H1 (cell line): ENCODE measurements at regions not wholly inside any gene's neighbourhood (a gene's known extent, or its start where the extent isn't known, plus 50 kb on each side); places are given as distances from the start of the nearest gene placed in this dataset.

ENCODE experiments used
- CTCF ChIA-PET: fragments of 300-600 bp; sonication (Branson Sonifier 250); formaldehyde crosslinking; loops from one replicate; lab custom pipeline; 2021; ENCODE audit not compliant: partially characterized antibody; lab: Charles Lee
- POLR2A ChIA-PET: fragments of 300-600 bp; sonication (Branson Sonifier 250); formaldehyde crosslinking; loops from one replicate; lab custom pipeline; 2021; ENCODE audit warnings: inconsistent platforms; ENCODE audit not compliant: partially characterized antibody; lab: Charles Lee
- DNase-seq, 2 experiments: peaks; one replicate each; pipeline versions ENCODE4 v3.0.0 to v3.0.0-alpha.2; 2010 to 2022; ENCODE audit warnings: low spot score in 2 of 2, low read depth in 1 of 2, mixed read lengths in 1 of 2
- FAIRE-seq: peaks from 2 replicates; lab custom pipeline; 2011; peaks lifted over from hg19 to GRCh38; lab: Jason Lieb, UNC
- H2AFZ ChIP-seq: 2 replicates; pipeline ENCODE4 v1.8.1; 2012; ENCODE audit warnings: low read length, inconsistent platforms
- H2AK5ac ChIP-seq: 2 replicates; pipeline ENCODE4 v1.6.1; 2013; ENCODE audit warnings: low read depth, low read length
- H2BK120ac ChIP-seq: replicated peaks from 2 replicates; pipeline ENCODE3; 2013; ENCODE audit warnings: low read depth, low read length, inconsistent platforms
- H2BK12ac ChIP-seq: 2 replicates; pipeline ENCODE4 v1.6.1; 2013; ENCODE audit warnings: low read depth, low read length
- H2BK15ac ChIP-seq: 2 replicates; pipeline ENCODE4 v1.6.1; 2013; ENCODE audit warnings: low read length
- H2BK20ac ChIP-seq: 2 replicates; pipeline ENCODE4 v1.6.1; 2013; ENCODE audit warnings: low read length
- H2BK5ac ChIP-seq: 2 replicates; pipeline ENCODE4 v1.6.1; 2013; ENCODE audit warnings: low read depth, low read length
- H3K14ac ChIP-seq: 2 replicates; pipeline ENCODE4 v1.6.1; 2013; ENCODE audit warnings: inconsistent platforms; ENCODE audit not compliant: insufficient read length
- H3K18ac ChIP-seq: 2 replicates; pipeline ENCODE4 v1.6.1; 2013; ENCODE audit warnings: low read length; ENCODE audit errors: extremely low read depth
- H3K23ac ChIP-seq: 2 replicates; pipeline ENCODE4 v1.6.1; 2013; ENCODE audit warnings: inconsistent platforms; ENCODE audit not compliant: insufficient read length
- H3K23me2 ChIP-seq: 2 replicates; pipeline ENCODE4 v1.6.1; 2013; ENCODE audit warnings: low read depth, low read length
- H3K27ac ChIP-seq: 2 replicates; pipeline ENCODE4 v1.6.1; 2011; ENCODE audit warnings: low read depth, low read length, inconsistent platforms
- H3K27me3 ChIP-seq, 4 experiments: replicated peaks in 1 of 4; 1 replicate in 1 of 4; 2 replicates in 3 of 4; pipeline versions ENCODE4 v1.6.1 to v1.8.1; 2011 to 2013; ENCODE audit warnings: low read length in 3 of 4, mild to moderate bottlenecking in 3 of 4, inconsistent platforms in 2 of 4, mixed read lengths in 2 of 4, moderate library complexity in 1 of 4; ENCODE audit not compliant: control insufficient read depth in 3 of 4, insufficient read depth in 3 of 4; ENCODE audit errors: extremely low read depth in 1 of 4
- H3K36me3 ChIP-seq, 4 experiments: 2 replicates each; pipeline versions ENCODE4 v1.6.1 to v1.8.1; 2011 to 2013; ENCODE audit warnings: mild to moderate bottlenecking in 4 of 4, low read length in 3 of 4, moderate library complexity in 2 of 4, control low read depth in 1 of 4, inconsistent platforms in 1 of 4; ENCODE audit not compliant: insufficient read depth in 4 of 4, control insufficient read depth in 2 of 4
- H3K4ac ChIP-seq: replicated peaks from 2 replicates; pipeline ENCODE3; 2013; ENCODE audit warnings: low read length, low read depth, mixed read lengths, inconsistent platforms; ENCODE audit not compliant: insufficient read length
- H3K4me1 ChIP-seq, 4 experiments: replicated peaks in 1 of 4; 1 replicate in 1 of 4; 2 replicates in 3 of 4; pipeline versions ENCODE4 v1.6.1 to v1.8.1; 2011 to 2013; ENCODE audit warnings: low read length in 3 of 4, inconsistent platforms in 2 of 4, mixed read lengths in 1 of 4; ENCODE audit not compliant: insufficient read depth in 4 of 4, control insufficient read depth in 3 of 4
- H3K4me2 ChIP-seq, 2 experiments: 2 replicates each; pipeline versions ENCODE4 v1.6.1 to v1.8.1; 2011 to 2013; ENCODE audit warnings: low read depth in 2 of 2, low read length in 2 of 2, control low read depth in 1 of 2, inconsistent platforms in 1 of 2, mild to moderate bottlenecking in 1 of 2; ENCODE audit not compliant: insufficient read depth in 1 of 2
- H3K4me3 ChIP-seq, 4 experiments: fragments of 200-600, 300-600 bp in 1 of 4; sonication (generic), shearing (Covaris generic), sonication (Bioruptor Twin) in 1 of 4; 2 replicates each; pipeline versions ENCODE4 v1.5.1 to v1.8.1; 2011 to 2016; ENCODE audit warnings: low read length in 4 of 4, low read depth in 3 of 4, control low read depth in 2 of 4, inconsistent platforms in 2 of 4, mild to moderate bottlenecking in 2 of 4, mixed read lengths in 1 of 4, moderate library complexity in 1 of 4; ENCODE audit not compliant: insufficient read depth in 2 of 4; ENCODE audit errors: extremely low read depth in 1 of 4
- H3K56ac ChIP-seq: replicated peaks from 2 replicates; pipeline ENCODE3; 2013; ENCODE audit warnings: low read depth, mild to moderate bottlenecking, mixed read lengths, low read length, inconsistent platforms; ENCODE audit not compliant: insufficient read length
- H3K79me1 ChIP-seq: 2 replicates; pipeline ENCODE4 v1.6.1; 2013; ENCODE audit warnings: low read depth, low read length, control low read depth
- H3K79me2 ChIP-seq, 2 experiments: 2 replicates each; pipeline versions ENCODE4 v1.6.1 to v1.8.1; 2012 to 2013; ENCODE audit warnings: low read length in 2 of 2, mild to moderate bottlenecking in 2 of 2, inconsistent platforms in 1 of 2; ENCODE audit not compliant: insufficient read depth in 2 of 2, control insufficient read depth in 1 of 2
- H3K9ac ChIP-seq, 4 experiments: replicated peaks in 1 of 4; 1 replicate in 1 of 4; 2 replicates in 3 of 4; pipeline versions ENCODE4 v1.6.1 to v1.8.1; 2011 to 2013; ENCODE audit warnings: low read depth in 3 of 4, low read length in 3 of 4, control low read depth in 2 of 4, mild to moderate bottlenecking in 2 of 4, moderate library complexity in 2 of 4, inconsistent platforms in 1 of 4; ENCODE audit errors: extremely low read depth in 1 of 4
- H3K9me3 ChIP-seq, 2 experiments: 2 replicates each; pipeline versions ENCODE4 v1.6.1 to v1.8.1; 2012 to 2013; ENCODE audit warnings: mild to moderate bottlenecking in 2 of 2, moderate library complexity in 2 of 2, control low read depth in 1 of 2, inconsistent platforms in 1 of 2, low read depth in 1 of 2, low read length in 1 of 2, mixed read lengths in 1 of 2; ENCODE audit not compliant: insufficient read depth in 2 of 2
- H4K20me1 ChIP-seq, 2 experiments: replicated peaks in 1 of 2; 2 replicates each; pipeline versions ENCODE3 to v1.8.1; 2011 to 2013; ENCODE audit warnings: inconsistent platforms in 2 of 2, low read length in 2 of 2, mild to moderate bottlenecking in 1 of 2; ENCODE audit not compliant: insufficient read depth in 2 of 2, control insufficient read depth in 1 of 2
- H4K5ac ChIP-seq: 2 replicates; pipeline ENCODE4 v1.6.1; 2013; ENCODE audit warnings: low read length, low read depth, mixed read lengths, inconsistent platforms; ENCODE audit not compliant: insufficient read length
- H4K8ac ChIP-seq: 2 replicates; pipeline ENCODE4 v1.8.0; 2013; ENCODE audit warnings: mild to moderate bottlenecking, moderate library complexity, low read length, inconsistent platforms; ENCODE audit not compliant: insufficient read depth; ENCODE audit errors: extremely low read depth
- H4K91ac ChIP-seq: replicated peaks from 2 replicates; pipeline ENCODE3; 2013; ENCODE audit warnings: low read length, mixed read lengths, inconsistent platforms; ENCODE audit not compliant: insufficient read length
- POU5F1 ChIP-seq: IDR thresholded peaks from 2 replicates; pipeline ENCODE4 v1.6.1; 2011; ENCODE audit warnings: low read depth, mild to moderate bottlenecking, low read length, moderate library complexity
- RFX5 ChIP-seq: IDR thresholded peaks from 2 replicates; pipeline ENCODE4 v1.6.1; 2011; ENCODE audit warnings: low read depth, low read length, improper control_type of control experiment, borderline replicate concordance
- TBP ChIP-seq: IDR thresholded peaks from 2 replicates; pipeline ENCODE4 v1.6.1; 2011; ENCODE audit warnings: low read depth, low read length, improper control_type of control experiment
- TEAD4 ChIP-seq: IDR thresholded peaks from 2 replicates; pipeline ENCODE4 v1.6.1; 2012; ENCODE audit warnings: low read depth, low read length, inconsistent platforms, mixed read lengths
- WGBS, 2 experiments: shearing (Covaris generic) in 1 of 2; methylation state at CpG; one replicate each; pipeline versions ENCODE4 v1.1.6 to v1.1.7; 2013 to 2015; ENCODE audit warnings: low lambda C conversion rate in 2 of 2, mixed read lengths in 2 of 2, inconsistent platforms in 1 of 2, low coverage in 1 of 2, missing lambda C conversion rate in 1 of 2; ENCODE audit not compliant: insufficient replicate concordance in 2 of 2, insufficient coverage in 1 of 2, insufficient read length in 1 of 2; ENCODE audit errors: extremely low coverage in 1 of 2, missing lambda C conversion rate in 1 of 2; 5-methylcytosine and 5-hydroxymethylcytosine counted together

DNA sequence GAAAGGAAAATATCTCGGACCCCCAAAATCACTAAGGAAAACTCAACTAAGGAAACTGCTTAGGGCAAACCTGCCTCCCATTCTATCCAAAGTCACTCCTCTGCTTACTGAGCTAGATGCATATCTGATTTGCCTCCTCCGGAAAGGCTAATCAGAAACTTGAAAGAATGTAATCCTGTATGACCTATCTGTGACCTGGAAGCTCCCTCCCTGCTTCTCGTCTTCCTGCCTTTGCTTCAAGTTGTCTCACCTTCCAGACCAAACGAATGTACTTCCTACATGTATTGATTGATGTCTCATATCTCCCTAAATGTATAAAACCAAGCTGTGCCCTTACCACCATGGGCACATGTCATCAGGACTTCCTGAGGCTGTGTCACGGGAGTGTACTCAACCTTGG lies 58.1 kb upstream of the SEC61G start:
- 87% methylated on average over 5 of the region's 5 CpGs; no CpG with 5 or more reads in 1 of the 2 experiments for WGBS, 2 experiments
- Histone ChIP-seq H4K20me1 (no peaks in the 10 kb centered on the region), H3K36me3 (no peaks in the 10 kb centered on the region), H3K56ac (no peak overlapping the region), H3K4me2 (no peak overlapping the region), H3K4ac (no peak overlapping the region), H3K79me2 (no peaks in the 10 kb centered on the region), H2BK20ac (no peak overlapping the region), H3K27me3 (no peaks in the 10 kb centered on the region), H4K8ac (no peak overlapping the region), H3K18ac (no peak overlapping the region), H3K23me2 (no peaks in the 10 kb centered on the region), H3K27ac (no peak overlapping the region), H3K9me3 (no peaks in the 10 kb centered on the region), H3K23ac (no peak overlapping the region), H4K91ac (no peak overlapping the region), H2AK5ac (no peak overlapping the region; the same call in 1 of the 2 replicates), H2BK5ac (no peak overlapping the region), H2BK120ac (no peak overlapping the region), H2BK15ac (no peak overlapping the region), H2BK12ac (no peak overlapping the region), H3K4me3 (no peak overlapping the region), H2AFZ (peak overlapping the region; percentile 39; the same call in 1 of the 2 replicates), H4K5ac (no peak overlapping the region), H3K4me1 (no peaks in the 10 kb centered on the region; a peak in 1 of 7 replicates), H3K14ac (no peak overlapping the region), H3K79me1 (no peaks in the 10 kb centered on the region), H3K9ac (no peak overlapping the region)
- TF ChIP-seq RFX5 (no peak), POU5F1 (no peak), TEAD4 (no peak), TBP (no peak)
- POLR2A ChIA-PET = no interaction called here
- no peak for FAIRE-seq
- no peak for DNase-seq
- CTCF ChIA-PET = interaction anchor here (1.1 to 3.4 kb wide), 2 partner anchors 22 kb away, joined by 4 to 15 read pairs; no protein-coding TSS in a partner anchor
